ENCODE measurements at regions not wholly inside any gene's neighbourhood (a gene's known extent, or its start where the extent isn't known, plus 50 kb on each side); places are given as distances from the start of the nearest gene placed in this dataset.

DNA sequence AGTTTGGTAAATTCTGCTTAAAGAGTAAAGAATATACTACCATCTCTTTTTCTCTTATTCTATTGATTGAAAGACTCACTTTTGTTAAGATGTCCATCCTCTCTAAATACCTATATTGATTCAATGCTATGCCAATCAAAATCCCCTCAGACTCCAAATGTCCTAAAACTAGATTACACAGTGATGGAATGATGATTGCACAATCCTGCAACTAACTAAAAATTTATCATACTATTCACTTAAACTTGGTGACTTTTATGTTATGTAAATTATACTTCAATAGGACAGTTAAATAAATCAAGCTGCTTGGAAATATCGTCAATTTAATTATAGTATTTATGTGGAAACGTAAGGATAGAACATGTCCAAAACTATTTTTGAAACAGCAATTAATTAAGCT lies 2765.1 kb upstream of the PCDH20 start:
- no peak for TF ChIP-seq CTCF (IDR thresholded peaks at IDR 0.05; ENCODE audit: insufficient read depth, low read length, poor library complexity, severe bottlenecking)
- TF ChIP-seq EZH2phosphoT487 (conservative IDR thresholded peaks at IDR 0.05; ENCODE audit: low read length) = no peak

Measured in SU-DHL-6 (cell line).